Globus pallidus (tissue), 1 donor: ENCODE measurements at regions not wholly inside any gene's neighbourhood (a gene's known extent, or its start where the extent isn't known, plus 50 kb on each side); places are given as distances from the start of the nearest gene placed in this dataset.
"Not testable (repeated sequence)": the region's sequence is repeated elsewhere in the genome, so short reads cannot be mapped to it uniquely, and the experiment has no call there.

Experiments used
- DNase-seq: peaks from one replicate; pipeline ENCODE4 v3.0.0-alpha.2; 2015; ENCODE audit warnings: low spot score

DNA sequence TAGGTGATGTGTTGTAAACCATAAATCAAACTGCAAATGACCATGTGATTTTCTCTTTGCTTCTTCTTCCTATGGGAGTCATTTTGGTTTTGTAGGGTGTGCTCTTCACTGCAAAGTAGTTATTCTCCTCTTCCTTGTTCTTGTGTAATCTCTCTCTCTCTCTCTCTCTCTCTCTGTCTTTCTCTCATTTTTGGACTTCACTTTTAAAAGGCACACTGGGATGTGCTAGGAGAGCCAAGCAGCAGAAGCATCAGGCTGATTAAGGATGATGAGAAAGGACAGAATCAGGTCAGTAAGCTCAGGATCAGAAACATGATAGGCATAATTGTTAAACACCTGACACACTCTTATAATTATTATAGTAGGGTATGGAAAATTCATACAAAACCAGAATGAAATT lies 505.3 kb upstream of the ZNF608 start:
- DNase-seq: no peak

DNA sequence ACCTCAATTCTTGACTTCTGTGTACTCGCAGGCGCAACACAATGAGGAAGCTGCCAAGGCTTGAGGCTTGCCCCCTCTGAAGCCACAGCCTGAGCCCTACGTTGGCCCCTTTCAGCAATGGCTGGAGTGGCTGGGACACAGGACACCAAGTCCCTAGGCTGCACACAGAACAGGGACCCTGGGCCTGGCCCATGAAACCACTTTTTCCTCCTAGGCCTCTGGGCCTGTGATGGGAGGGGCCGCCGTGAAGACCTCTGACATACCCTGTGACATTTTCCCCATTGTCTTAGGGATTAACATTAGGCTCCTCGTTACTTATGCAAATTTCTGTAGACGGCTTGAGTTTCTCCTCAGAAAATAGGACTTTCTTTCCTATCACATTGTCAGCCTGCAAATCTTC lies 507.2 kb upstream of the ZNF608 start:
- not testable (repeated sequence) for DNase-seq

DNA sequence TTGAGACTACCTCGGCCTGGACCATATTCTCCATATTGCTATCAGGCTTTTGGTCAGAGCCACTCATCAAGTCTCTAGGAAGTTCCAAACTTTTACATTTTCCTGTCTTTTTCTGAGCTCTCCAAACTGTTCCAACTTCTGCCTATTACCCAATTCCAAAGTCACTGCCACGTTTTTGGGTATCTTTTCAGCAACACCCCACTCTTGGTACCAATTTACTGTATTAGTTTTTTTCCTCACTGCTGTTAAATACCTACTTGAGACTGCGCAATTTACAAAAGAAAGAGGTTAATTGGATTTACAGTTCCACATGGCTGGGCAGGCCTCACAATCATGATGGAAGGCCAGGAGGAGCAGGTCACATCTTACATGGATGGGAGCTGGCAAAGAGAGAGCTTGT lies 507.8 kb upstream of the ZNF608 start:
- no peak for DNase-seq

DNA sequence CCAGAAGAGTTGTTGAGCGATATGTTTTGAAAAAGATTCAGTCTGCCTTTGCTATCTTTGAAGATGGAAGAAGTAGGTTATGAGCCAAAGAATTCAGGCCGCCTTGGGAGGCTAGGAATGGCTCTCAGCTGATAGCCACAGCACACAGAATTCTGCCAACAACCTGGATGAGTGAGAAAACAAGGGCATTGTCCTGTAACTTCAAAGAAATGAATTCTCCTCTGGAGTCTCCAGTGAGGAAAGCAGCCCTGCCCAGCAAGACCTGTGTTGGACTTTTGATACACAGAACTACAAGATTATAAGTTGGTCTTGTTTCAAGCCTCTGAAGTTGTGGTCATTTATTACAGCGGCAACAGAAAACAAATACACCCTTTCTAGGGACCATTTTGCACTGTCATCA lies 509.9 kb upstream of the ZNF608 start:
- DNase-seq: no peak

DNA sequence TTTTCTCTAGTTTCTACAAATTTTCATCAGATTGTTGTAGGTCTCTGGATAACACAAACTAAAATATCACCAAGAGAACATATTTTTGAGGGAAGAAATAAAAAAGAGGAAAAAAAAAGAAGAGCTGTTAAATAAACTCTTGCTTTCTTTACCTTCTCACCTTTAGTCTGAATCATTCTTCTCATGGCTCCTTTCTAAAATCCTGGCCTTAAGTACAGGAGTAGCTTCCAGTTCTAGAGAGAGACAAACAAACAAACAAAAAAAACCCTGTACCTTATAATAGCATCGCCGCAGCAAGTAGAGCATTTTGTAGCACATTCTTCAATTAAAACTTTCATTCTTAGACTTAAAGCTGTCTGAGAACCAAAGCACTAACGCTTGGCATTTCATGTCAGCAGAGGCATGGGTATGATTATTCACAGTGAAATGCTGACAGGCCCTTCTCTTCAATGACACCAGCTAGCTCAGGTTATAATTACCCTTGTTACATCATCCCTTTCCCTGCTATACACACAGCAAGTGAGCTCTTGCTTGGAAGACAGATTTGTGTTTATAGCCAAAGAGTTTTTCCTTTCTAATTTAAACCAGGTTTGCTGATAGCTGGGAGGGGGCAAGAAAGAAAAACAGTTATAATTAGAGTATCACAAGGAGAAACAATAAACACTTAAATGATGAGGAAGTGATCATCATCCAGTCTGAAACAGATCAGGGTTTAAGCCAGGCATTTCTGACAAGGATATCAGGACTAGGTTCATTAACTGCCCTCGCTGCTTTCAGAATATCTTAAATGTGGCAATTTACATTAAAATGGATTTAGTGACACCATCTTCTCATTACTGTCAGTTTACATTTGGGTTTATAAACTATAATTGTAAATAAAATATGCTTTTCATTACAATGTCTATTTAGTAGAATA lies 510.9 kb upstream of the ZNF608 start:
- no peak for DNase-seq

DNA sequence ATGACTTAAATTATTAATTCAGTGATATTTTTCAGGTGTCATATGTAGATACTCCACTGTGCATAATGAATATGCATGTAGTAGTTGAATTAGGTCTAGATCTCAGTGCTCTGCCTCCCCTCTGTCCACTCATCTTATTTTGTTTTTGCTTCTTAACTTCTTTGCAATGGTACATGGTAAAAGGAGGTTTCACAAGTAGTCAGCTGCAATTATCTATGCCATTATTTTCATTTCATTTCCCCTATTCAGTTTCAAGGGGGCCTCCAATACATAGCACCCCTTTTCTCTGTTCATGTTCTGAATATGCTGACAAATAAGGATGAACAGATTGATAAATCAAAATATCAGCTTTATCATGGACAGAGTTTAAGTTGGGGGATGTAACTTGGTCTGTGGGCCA lies 511.6 kb upstream of the ZNF608 start:
- DNase-seq: no peak

DNA sequence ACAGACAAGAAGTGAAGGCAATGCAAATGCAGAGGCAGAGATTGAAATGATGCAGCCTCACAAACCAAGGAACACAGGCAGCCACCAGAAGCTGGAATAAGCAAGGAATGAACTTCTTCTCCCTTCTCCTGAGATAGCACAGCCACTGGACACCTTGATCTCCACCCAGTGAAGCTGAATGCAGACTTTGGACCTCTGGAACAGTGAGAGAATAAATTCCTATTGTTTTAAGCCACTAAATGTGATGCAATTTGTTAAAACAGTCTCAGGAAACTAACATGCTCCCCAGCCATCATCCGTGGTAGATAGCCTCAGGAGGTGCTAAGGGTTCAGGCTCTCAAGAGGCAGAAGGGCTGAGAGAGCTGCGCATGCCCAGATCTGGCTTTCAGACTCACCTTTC lies 512.2 kb upstream of the ZNF608 start:
- DNase-seq: no peak

DNA sequence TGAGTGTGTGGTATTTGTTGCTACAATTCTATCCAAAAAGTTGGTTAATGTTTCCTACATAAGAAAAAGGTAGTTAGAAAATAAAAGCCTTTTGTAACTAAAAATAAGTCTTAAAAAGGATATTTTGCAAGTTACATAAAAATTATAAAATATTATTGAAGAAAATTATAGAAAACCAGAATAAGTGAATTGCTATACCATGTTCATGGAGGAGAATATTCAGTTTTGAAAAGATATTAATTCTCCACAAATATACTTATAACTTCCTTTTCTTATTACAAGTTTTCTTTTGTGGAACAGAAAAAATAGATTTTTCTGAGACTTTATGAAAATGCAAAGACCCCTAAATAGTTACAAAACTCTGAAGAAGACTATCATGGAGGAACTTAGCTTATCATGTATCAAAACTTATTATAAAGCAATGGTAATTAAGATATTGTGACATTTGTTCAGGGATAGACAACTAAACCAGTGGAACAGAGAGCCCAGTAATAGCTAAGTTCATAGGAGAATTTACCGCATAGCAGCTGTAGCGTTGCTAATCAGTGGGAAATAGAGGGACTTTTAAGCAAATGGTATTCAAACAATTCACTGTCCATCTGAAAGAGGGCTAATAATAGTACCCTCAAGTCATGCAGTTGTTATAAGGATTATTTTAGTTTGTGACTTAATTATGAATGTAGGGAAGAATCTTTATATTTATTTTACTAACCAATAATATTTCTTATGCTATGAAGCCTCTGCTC lies 515.2 kb upstream of the ZNF608 start:
- no peak for DNase-seq

DNA sequence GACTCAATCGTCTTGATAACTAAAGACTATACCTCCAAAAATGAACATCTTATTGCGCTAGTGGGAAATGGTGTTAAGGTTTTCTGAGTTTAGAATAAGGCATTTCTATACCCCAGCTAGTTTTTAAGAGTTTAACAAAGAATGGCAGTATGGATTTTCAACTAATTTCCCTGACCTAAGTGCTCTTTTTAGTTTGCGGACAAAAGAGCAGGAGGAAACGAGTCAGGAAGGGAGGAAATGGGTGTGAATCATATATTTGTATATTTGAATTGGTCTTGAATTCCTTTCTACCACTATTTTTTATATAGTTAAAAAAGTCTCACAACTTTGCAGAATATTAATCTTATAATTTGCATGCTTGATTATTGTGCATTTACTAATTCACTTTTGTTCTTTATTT lies 516.3 kb upstream of the ZNF608 start:
- DNase-seq: no peak

DNA sequence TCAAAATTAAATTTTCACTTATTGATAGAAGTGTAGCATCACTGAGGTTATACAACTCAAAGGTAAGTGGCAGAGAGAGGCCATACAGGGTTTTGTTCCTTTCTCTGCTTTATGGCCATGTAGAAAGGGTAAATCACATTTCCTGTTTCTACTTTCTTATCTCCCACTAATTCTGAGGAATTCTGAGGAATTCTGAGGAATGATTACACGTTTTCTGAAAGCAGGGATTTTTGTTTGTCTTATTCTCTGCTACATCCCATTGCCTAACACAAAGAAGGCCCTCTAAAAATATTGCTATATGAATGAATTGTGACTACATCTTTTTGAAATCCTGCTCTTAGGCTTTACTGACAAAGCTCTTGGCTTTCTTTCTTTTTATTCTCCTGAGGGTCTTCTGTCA lies 516.9 kb upstream of the ZNF608 start:
- no peak for DNase-seq

DNA sequence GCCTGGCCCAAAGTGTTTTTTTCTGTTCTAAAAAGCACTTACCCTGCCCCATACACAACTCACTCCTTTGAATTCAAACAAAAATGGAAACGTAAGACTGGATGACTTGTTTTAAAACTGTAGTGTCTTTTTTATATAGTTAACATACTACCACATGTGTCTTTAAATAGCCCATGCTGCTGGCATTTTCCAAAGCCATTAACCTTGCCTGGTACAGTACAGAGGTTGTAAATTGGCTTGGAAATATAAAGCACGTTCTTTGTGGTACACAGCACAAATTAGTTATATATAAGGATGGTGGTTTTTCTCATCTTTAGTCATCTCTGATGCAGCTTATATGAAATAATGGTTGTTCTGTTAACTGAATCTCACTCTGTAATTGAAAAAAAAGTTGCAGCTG lies 519.7 kb upstream of the ZNF608 start:
- no peak for DNase-seq

DNA sequence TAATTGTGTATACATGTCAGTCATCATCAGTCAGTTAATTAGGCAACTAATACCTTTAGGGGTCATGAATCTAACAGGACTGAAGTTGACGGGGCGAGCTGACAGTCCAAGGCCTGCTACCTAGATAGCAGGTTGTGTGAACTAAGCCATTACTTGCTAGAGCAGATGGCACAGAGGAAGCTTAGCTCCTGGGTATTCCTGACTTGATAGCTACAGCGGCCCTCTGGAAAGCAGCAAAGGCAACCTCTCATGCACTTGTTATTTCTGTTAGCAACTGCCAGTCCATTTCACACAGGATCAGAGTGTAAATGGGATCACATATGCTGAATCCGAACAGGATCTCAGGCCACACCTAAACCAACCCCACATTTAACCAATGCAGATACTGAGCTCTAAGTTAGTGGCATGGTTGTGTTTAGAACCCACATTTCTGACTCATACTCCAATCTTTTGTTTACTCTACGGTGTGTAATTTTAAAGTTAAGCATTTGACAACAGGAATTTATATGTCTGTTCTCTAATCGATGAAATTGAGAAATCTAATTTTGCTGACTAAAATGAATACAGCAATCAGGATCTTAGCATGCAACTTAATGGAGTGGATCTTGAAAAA lies 521.3 kb upstream of the ZNF608 start:
- DNase-seq: no peak

DNA sequence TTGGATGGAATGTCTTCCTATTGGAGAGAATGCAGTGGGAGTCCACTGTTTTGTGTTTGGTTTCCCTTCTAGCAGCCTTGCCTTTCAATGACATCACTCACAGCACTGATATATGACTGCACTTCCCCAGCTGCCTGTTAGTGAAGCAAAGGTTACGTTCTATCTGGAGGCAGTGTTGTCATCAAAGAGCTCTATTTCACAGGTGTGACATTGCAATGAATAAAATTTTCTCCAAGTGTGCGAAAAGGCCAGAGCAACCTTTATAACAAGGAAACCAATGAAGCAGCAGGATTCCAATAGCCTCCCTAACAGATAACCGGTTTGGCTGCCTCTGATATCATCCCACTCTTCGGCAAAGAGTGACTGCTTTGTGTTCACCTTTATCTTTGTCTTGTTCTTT lies 523.5 kb upstream of the ZNF608 start:
- DNase-seq: no peak

DNA sequence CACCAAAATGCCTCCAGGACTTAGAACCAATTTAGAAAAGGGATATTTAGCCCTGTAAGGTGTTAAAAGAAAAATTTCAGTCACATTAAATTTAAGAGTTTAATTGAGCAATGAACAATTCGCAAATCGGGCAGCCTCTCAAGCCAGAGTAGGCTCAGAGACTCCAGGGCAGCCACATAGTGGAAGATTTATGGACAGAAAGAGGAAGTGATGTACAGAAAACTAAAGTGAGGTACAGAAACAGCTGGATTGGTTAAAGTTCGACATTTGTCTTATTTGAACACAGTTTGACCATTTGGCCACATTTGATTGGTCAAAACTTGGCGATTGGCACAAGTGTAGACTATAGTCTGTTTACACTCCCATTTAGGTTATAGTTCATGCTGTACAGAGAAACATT lies 525.9 kb upstream of the ZNF608 start:
- no peak for DNase-seq

DNA sequence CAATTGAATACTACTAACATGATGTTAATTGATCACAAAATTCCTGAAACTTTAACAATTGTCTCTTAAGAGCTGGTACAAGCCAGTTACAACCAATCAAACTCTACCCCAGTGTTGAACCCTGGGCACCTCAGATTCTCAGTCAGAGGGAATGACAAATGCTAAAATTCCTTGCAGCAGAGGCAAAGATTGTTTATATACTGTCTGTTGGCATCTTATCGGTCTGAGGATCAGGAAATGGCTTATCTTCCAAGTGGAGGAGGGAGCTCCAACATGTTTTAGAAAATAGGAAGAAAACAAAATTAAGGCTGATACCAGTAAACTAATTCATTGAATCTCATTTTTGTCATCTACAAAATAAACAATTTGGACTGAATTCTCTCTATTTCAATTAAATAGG lies 527.8 kb upstream of the ZNF608 start:
- no peak for DNase-seq

DNA sequence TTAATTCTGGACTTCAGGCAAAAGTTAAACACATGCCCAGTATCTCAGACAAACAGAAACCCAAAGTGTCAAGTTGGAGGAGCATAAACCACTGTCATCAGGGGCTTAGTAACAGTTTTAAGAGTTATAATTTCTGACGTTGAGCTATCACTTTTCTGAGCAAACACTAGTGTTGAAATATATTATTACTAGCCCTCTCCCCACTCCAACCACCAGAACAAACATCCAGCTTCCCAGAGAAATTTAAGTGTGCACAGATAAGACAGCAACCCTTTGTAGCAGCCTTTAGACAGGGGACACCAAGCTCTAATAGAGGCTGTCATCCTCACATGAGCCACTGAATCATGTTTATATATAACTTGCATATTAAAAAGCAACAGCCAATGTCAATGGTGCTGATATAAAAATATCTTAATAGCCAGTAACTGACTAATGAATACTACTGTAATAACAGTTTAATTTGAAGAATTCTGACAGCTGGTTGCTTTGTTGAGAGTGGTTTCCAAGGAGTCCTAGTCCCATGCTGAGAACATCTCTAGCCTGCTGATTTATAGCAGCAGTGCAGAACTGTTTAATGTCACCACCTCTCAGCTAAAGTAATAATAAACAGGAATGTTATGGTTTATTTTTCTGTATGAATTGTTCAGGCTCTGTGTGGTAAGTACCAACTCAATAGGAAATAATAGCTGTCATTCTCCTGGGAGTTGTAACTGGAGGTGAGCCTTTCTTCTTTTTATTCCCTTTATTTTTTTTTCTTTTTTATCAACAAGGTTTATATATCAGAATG lies 528.7 kb upstream of the ZNF608 start:
- no peak for DNase-seq

DNA sequence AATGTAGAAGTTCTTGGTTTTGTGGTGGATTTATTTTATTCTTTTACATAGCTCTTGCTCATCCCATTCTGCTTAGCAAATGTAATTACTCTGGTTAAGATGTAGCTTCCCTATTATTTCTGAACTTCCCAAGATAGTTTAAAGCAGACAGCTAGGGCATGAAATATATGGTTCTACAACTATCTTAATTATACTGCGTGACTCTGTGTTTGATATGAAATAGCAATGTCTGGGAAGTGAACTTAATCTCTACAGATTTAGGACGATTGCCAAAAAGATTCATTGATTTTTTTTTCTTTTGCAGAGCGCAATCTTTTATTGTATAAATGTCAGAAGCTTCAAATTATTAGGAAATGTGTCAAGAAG lies 529.3 kb upstream of the ZNF608 start:
- DNase-seq: no peak

DNA sequence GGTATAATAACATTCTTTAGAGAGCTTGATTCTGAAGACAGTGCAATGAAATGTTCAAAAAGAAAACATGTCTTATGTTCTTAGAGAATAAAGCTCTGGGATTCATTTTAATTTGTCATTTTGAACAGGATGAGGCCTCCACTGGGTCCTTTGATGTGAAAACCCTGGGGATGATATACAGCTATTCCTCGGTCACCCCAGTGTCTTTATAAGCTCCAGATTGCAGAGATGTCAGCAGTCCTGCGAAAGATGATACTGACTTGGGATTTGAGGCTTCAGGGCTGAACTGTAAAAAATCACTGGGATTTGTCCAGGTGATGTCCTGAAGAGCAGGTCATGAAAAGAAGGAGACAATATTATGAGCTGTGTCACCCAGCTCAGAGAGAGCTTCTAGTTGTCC lies 529.7 kb upstream of the ZNF608 start:
- no peak for DNase-seq

DNA sequence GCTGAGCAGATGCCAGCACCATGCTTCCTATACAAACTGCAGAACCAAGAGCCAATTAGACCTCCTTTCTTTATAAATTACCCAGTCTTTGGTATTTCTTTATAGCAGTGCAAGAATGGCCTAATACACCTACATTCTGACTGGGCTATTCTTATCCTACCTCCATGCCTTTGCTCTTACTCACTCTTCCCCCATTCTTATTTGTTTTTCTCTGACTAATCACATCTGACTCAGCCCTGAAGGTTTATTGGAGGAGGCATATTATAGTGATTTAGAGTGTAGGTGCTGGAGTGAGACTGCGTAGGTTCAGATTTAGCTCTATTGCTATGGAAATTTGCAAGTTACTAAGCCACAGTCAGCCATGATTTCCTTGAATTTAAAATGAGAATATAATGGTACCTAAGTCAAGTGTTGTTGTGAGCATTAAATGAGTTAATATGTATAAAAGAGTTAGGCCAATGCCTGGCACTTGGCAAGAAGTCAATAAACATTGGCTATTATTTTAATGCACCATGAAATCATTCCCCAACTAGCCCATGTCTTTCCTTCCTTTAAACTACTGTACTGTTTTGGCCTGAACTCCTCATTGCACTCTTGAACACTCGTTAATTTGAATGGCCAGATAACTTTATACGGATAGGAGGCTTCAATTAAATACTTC lies 531.2 kb upstream of the ZNF608 start:
- no peak for DNase-seq

DNA sequence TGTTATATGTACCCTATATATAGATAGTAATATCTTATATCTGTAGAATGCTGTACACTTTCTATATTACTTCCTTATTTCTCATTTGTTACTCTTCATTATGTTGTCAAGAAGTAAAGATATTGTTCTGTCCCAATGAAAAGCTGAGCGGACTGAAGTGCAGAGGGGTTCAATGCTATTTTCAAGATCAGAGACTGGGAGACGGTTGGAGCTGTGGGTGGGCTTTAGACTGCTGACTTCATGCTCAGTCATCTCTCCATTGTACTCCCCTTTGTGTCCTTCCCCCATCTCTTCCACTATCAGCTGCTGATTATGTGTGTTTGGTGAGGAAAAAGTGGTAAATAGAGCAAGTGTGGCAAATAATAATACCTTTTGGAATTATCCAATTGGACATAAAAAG lies 532.3 kb upstream of the ZNF608 start:
- no peak for DNase-seq

DNA sequence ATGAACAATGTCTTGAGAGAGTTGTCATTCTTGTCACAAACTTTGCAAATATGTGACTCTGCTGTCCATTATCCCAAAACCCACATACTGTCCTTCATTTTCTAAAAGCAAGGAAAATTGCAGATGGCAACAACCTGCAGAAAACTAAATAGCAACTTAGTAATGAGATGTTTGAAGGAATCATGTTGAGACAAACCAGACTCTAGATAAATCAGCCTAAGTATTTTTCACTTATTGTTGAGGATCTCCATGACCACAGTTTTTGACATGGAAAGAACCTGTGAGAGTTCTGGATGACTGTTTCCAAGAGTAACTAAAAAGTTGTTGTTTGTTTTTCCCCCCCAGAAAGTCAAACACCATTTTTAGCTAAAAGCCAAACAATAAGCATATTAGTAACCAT lies 535.2 kb upstream of the ZNF608 start:
- no peak for DNase-seq

DNA sequence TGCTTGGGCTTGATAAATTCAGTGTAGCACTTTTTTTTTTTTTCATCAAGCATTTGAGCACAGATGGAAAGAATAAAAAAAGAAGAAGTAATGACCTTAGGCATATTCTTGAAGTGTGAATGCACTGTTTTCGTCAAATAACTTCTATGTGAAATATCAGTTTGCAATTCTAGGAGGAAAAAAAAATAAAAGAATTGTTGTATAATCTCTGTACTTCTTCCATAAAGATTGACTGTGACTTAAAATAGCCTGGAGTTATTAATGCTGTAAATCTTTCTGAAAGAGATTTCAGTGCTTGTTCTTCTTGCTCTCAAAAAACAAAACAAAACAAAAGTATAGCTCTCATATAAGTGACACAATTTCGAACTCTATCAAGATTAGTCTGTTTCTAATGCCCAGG lies 536.9 kb upstream of the ZNF608 start:
- DNase-seq: no peak
